Epidermal melanocyte (primary cell): ENCODE measurements at regions not wholly inside any gene's neighbourhood (a gene's known extent, or its start where the extent isn't known, plus 50 kb on each side); places are given as distances from the start of the nearest gene placed in this dataset.
"Not testable (repeated sequence)": the region's sequence is repeated elsewhere in the genome, so short reads cannot be mapped to it uniquely, and the experiment has no call there.

ENCODE experiments used
- DNase-seq: peaks from one replicate; pipeline ENCODE4 v3.0.0; 2011; ENCODE audit warnings: low spot score; ENCODE audit not compliant: insufficient read length

GRCh38 chr2:51960281-51960680, 928.3 kb upstream of the NRXN1 start:
- no peak for DNase-seq

- DNase-seq = no peak
These were observed 927.8 kb upstream of the NRXN1 start for GRCh38 chr2:51959696-51960095.

- DNase-seq = no peak
These were observed 922.0 kb upstream of the NRXN1 start for GRCh38 chr2:51953931-51954330.

- no peak for DNase-seq
These were observed 889.1 kb upstream of the NRXN1 start for GRCh38 chr2:51921076-51921475.

GRCh38 chr2:51920509-51920908, 888.6 kb upstream of the NRXN1 start:
- DNase-seq = no peak

- no peak for DNase-seq
These were observed 887.5 kb upstream of the NRXN1 start for GRCh38 chr2:51919395-51919794.

DNA sequence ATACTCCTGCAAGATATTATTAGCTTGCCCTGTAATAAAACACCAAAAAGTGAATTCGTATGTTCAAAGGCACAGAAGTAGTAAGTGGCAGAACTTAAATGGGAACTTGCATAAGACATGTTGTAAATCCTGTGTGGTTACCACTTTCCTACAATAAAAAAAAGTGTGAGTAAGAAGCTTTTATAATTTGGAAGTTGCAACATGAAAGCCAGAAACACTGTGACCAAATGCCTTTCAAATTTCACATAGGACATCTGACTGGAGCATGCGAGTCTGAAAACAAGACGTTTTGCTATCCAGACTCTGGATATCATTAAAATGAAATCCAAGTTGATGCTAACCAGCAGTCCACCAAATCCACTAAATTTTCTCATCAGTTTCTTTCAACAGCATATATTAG, 886.2 kb upstream of the NRXN1 start:
- no peak for DNase-seq

DNA sequence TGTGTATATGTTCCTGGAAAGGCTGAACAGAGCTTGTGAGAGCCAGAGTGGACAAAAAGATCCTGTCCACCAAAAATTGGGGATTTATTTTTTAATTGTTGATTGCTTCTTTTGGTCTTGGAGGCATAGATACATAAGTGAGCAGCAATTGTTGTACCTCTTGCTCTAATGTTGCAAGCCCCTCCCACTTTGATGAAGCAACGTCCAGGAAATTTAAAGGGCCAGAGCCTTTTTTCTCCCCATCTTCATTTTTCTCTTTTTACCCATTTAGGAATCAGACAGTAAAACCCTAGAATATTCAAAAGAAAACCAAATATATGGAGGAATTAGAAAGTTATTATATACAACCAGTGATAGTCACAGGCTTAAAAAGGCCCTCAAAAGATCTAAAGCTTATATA, 871.8 kb upstream of the NRXN1 start:
- no peak for DNase-seq

DNA sequence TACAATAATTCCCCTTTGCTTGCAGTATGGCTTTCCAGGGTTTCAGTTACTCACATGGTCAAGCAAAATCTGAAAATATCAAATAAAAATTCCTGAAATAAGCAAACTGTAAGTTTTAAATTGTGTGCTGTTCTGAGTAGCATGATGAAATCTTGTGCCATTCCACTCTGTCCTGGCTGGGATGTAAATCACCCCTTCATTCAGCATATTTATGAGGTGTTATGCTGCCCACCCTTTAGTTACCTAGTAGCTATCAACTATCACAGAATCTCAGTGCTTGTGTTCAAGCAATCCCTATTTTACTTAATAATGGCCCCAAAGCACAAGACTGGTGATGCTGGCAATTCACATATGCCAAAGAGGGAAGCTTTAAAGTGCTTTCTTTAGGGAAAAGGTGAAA, 867.7 kb upstream of the NRXN1 start:
- DNase-seq = no peak

DNA sequence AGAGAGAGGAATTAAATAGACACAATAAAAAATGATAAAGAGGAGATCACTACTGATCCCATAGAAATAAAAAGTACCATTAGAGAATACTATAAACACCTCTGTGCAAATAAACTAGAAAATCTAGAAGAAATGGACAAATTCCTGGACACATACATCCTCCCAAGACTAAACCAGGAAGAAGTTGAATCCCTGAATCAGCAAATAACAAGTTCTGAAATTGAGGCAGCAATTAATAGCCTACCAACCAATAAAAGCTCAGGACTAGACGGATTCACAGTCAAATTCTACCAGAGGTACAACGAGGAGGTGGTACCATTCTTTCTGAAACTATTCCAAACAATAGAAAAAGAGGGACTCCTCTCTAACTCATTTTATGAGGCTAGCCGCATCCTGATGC, 862.7 kb upstream of the NRXN1 start:
- not testable (repeated sequence) for DNase-seq

DNA sequence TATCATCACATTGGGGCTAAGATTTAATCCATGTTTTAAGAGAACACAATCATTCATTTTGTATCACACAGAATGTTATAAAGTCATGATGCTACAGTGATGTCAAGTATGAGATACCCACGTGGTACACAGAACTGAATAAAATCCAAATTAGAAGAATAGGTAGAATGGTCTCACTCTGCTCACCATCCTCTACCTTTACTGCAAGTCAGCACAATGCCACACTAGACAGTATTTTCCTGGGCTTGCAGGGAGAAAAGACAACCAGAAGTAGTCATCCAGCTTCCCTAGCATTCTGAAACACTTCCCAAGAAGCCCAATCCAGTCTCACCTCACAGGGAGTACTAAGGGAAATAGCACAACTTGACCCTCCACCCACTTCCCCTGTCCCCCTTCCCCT, 856.2 kb upstream of the NRXN1 start:
- no peak for DNase-seq

DNA sequence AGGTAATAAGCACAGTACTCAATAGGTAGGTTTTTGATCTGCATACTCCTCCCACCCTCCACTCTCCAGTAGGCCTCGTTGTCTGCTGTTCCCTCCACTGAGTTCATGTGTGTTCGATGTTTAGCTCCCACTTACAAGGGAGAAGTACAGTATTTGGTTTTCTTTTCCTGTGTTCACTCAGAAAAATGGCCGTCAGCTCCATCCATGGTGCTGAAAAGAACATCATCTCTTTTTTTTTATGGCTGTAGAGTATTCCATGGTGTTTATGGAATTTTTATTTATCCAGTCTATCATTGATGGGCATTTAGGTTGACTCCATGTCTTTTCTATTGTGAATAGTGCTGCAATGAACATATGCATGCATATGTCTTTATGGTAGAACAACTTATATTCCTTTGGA, 849.7 kb upstream of the NRXN1 start:
- no peak for DNase-seq

DNA sequence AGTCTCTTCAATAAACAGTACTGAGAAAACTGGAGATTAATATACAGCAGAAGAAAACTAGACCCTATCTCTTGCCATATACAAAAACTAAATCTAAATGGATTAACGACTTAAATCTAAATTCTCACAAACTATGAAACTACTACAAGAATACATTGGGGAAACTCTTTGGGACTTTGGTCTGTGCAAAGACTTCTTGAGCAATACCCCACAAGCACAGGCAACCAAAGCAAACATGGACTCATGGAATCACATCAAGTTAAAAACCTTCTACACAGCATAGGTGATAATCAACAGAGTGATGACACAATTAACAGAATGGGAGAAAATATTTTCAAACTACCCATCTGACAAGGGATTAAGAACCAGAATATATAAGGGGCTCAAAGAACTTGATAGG, 848.2 kb upstream of the NRXN1 start:
- DNase-seq = no peak

DNA sequence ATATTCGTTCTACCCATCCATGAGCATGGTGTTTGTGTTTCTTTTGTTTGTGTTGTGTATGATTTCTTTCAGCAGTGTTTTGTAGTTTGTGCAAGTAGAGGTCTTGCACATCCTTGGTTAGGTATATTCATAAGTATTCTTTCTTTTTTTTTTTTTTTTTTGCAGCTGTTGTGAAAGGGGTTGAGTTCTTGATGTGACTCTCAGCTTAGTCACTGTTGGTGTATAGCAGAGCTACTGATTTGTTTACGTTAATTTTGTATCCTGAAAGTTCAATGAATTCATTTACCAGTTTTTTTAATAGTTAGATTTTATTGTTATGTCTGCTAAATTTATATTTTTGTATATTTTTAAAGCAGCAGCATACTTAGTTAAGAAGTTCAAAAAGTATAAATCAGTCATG, 834.4 kb upstream of the NRXN1 start:
- DNase-seq = no peak

GRCh38 chr2:51859260-51859659, 827.3 kb upstream of the NRXN1 start:
- DNase-seq = no peak

GRCh38 chr2:51855683-51856082, 823.8 kb upstream of the NRXN1 start:
- DNase-seq = no peak

DNA sequence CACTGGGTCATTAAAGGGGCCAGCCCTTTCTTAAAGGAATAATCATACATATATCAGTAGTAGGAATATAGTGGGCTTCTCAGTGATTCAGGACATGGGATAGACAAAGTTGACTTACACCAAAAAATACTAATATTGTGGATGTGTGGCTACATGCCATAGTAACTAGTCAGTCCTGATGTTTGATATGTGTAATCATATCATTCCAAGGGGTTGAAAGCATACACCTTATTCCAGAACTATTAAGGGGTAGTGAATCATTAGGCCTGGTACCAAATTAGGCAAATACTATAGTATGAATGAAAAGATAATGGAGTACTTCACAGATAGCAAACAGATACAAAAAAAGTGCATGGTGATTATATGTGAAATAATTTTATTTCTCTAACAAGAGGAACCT, 814.9 kb upstream of the NRXN1 start:
- no peak for DNase-seq

DNA sequence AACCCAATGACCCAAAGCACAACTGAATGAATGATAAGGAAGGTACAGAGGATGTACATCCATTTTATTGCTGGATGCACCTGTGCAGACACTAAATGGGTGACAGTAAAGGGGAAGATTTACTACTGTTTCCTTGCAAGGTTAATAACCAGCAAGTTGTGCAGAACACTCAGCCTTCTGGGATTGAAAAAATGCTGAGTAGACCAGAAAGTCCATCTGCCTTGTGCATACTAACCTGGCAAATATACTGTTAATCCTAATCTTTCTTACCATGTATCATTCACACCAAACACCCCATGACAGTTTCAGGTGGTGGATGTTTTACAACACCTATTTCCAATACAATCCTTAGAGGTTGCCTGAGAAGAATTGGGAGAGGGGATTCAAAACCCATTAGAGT, 814.1 kb upstream of the NRXN1 start:
- DNase-seq = no peak

DNA sequence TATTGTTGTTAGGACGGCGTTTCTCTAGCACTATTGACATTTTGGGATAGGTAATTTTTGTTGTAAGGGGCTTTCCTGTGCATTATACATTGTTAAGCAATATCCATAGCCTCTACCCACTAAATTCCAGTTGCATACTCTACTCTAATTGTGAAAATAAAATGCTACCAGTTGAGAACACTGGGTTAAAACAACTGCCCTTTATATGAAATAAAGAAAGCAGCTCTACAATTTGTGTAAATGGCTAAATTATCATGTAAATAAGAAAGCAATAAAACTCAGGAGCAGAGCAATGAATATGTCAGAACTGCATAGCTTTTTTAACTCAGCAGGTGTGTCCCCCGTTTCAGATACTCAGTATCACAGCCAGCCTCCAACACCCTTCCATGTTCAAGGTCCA, 812.7 kb upstream of the NRXN1 start:
- no peak for DNase-seq

- no peak for DNase-seq
These were observed 797.5 kb upstream of the NRXN1 start for GRCh38 chr2:51829477-51829876.

DNA sequence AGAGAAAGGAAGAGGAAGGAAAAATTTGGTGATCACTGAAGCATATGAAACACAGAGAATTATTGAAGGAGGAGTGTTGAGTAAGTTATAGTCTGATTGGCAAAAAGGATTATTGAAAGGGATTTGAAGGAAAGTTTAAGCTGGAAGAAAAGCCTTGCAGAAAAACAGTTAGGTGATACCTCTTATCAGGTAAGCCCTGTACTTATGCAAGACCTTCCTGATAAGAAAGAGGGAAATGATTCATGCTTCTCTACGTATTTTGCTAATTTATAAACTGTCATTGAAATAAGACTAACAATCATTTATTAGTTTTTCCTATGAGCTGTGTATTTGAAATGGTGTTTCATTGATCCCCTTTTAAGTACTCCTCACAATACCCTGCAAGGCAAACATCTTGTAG, 793.9 kb upstream of the NRXN1 start:
- no peak for DNase-seq

GRCh38 chr2:51813247-51813646, 781.3 kb upstream of the NRXN1 start:
- DNase-seq = no peak

DNA sequence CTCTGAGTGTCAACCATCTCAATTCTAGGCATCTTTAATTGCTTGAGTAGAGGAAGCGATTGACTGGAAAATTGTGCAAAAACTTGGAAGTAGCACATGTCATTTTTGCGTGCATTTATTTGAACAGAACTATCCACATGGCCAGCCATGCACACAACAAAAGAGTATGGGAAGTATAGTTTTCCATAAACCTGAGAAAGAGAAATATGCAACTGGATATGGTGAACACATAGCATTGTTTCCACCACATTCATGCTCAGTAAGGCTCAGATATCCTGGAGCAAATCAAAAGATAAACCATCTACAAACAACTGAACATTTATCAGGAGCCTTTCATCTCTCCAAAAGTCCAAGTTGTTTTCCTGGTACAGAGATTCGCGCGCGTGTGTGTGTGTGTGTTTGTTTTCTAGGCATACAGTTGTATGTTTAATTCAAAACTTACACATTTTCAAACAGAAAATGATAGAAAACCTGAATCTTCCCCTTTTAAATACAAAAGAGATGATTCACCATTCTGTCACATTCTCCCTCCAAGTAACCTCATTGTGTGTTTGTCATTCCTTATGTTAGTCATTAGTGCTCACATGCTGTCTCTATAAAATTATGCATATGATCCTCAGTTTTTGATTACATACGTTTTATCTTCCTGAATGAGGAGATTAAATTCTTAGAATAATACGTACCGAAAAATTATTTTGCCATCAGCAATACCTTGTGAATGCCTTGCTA, 780.4 kb upstream of the NRXN1 start:
- DNase-seq = no peak

GRCh38 chr2:51810197-51810596, 778.3 kb upstream of the NRXN1 start:
- no peak for DNase-seq
